ENCODE measurements at regions not wholly inside any gene's neighbourhood (a gene's known extent, or its start where the extent isn't known, plus 50 kb on each side); places are given as distances from the start of the nearest gene placed in this dataset.

GRCh38 chr4:111798840-111799239, 346.4 kb upstream of the FAM241A start:
- peaks cover 0 to 3% (median 0%) of the 10 kb centered on the region in 5 donors for H3K9me3 Mint-ChIP-seq
- no peaks in the 10 kb centered on the region for H3K36me3 Mint-ChIP-seq
- H3K4me3 ChIP-seq (ENCODE audit: low read length): no peak overlapping the region
- DNase-seq: no peak
- no peaks in the 10 kb centered on the region for H3K36me3 ChIP-seq (ENCODE audit: insufficient read depth, low read length)
- no peaks in the 10 kb centered on the region for H3K4me1 ChIP-seq (ENCODE audit: insufficient read depth, low read length)
- H3K27ac ChIP-seq (ENCODE audit: low read depth, low read length): no peak overlapping the region
- no peaks in the 10 kb centered on the region for H3K9me3 ChIP-seq (ENCODE audit: low read length)
- no peak overlapping the region for H3K27ac Mint-ChIP-seq
- POLR2A ChIA-PET: no interaction called here
- H3K4me3 Mint-ChIP-seq: no peak overlapping the region
- CTCF ChIA-PET: no interaction called here
- H3K4me1 Mint-ChIP-seq: no peaks in the 10 kb centered on the region
- no peaks in the 10 kb centered on the region for H3K27me3 ChIP-seq (ENCODE audit: insufficient read depth, low read length, poor library complexity, severe bottlenecking)
- no peaks in the 10 kb centered on the region for H3K27me3 Mint-ChIP-seq

DNA sequence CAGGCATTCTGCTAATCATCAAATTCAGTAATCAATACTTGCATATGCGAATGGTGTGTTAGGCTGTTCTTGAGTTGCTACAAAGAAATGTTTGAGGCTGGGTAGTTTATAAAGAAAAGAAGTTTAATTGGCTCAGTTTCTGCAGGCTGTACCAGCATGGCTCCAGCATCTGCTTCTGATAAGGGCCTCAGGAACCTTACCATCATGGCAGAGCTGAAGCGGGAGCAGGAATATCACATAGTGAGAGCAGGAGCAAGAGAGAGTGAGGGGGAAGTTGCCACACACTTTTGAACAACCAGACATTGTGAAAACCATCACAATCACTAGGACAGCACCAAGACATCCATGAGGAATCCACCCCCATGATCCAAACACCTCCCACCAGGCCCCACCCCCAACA, 344.7 kb upstream of the FAM241A start:
- ChIA-PET POLR2A (no interaction called here), CTCF (no interaction called here)
- Mint-ChIP-seq H3K4me3 (no peak overlapping the region), H3K9me3 (peaks cover 0 to 3% (median 2%) of the 10 kb centered on the region in 5 donors), H3K4me1 (no peaks in the 10 kb centered on the region), H3K27ac (no peak overlapping the region), H3K27me3 (no peaks in the 10 kb centered on the region), H3K36me3 (no peaks in the 10 kb centered on the region)
- H3K4me1 ChIP-seq (ENCODE audit: insufficient read depth, low read length): no peaks in the 10 kb centered on the region
- no peak overlapping the region for H3K4me3 ChIP-seq (ENCODE audit: low read length)
- no peak overlapping the region for H3K27ac ChIP-seq (ENCODE audit: low read depth, low read length)
- no peaks in the 10 kb centered on the region for H3K9me3 ChIP-seq (ENCODE audit: low read length)
- no peak for DNase-seq
- H3K36me3 ChIP-seq (ENCODE audit: insufficient read depth, low read length): no peaks in the 10 kb centered on the region
- no peaks in the 10 kb centered on the region for H3K27me3 ChIP-seq (ENCODE audit: insufficient read depth, low read length, poor library complexity, severe bottlenecking)

- no peaks in the 10 kb centered on the region for H3K4me1 Mint-ChIP-seq
- POLR2A ChIA-PET: no interaction called here
- H3K9me3 Mint-ChIP-seq: peaks cover 0 to 3% (median 2%) of the 10 kb centered on the region in 5 donors
- no peak overlapping the region for H3K4me3 Mint-ChIP-seq
- Histone ChIP-seq H3K9me3 (ENCODE audit: low read length) (no peaks in the 10 kb centered on the region), H3K4me3 (ENCODE audit: low read length) (no peak overlapping the region), H3K27me3 (ENCODE audit: insufficient read depth, low read length, poor library complexity, severe bottlenecking) (no peaks in the 10 kb centered on the region), H3K27ac (ENCODE audit: low read depth, low read length) (no peak overlapping the region), H3K4me1 (ENCODE audit: insufficient read depth, low read length) (no peaks in the 10 kb centered on the region), H3K36me3 (ENCODE audit: insufficient read depth, low read length) (no peaks in the 10 kb centered on the region)
- H3K27ac Mint-ChIP-seq: no peak overlapping the region
- no peak for DNase-seq
- no peaks in the 10 kb centered on the region for H3K36me3 Mint-ChIP-seq
- CTCF ChIA-PET: no interaction called here
- H3K27me3 Mint-ChIP-seq: no peaks in the 10 kb centered on the region
Observed at GRCh38 chr4:111802191-111802590, 343.1 kb upstream of the FAM241A start.

GRCh38 chr4:111806331-111806730, 338.9 kb upstream of the FAM241A start:
- Mint-ChIP-seq H3K9me3 (peaks cover 2 to 14% (median 4%) of the 10 kb centered on the region in 5 donors), H3K27ac (no peak overlapping the region), H3K4me1 (no peaks in the 10 kb centered on the region), H3K36me3 (no peaks in the 10 kb centered on the region), H3K4me3 (no peak overlapping the region), H3K27me3 (no peaks in the 10 kb centered on the region)
- CTCF ChIA-PET: no interaction called here
- Histone ChIP-seq H3K9me3 (ENCODE audit: low read length) (no peaks in the 10 kb centered on the region), H3K4me1 (ENCODE audit: insufficient read depth, low read length) (no peaks in the 10 kb centered on the region), H3K27me3 (ENCODE audit: insufficient read depth, low read length, poor library complexity, severe bottlenecking) (no peaks in the 10 kb centered on the region), H3K4me3 (ENCODE audit: low read length) (no peak overlapping the region), H3K27ac (ENCODE audit: low read depth, low read length) (no peak overlapping the region), H3K36me3 (ENCODE audit: insufficient read depth, low read length) (no peaks in the 10 kb centered on the region)
- POLR2A ChIA-PET: no interaction called here
- DNase-seq: no peak

DNA sequence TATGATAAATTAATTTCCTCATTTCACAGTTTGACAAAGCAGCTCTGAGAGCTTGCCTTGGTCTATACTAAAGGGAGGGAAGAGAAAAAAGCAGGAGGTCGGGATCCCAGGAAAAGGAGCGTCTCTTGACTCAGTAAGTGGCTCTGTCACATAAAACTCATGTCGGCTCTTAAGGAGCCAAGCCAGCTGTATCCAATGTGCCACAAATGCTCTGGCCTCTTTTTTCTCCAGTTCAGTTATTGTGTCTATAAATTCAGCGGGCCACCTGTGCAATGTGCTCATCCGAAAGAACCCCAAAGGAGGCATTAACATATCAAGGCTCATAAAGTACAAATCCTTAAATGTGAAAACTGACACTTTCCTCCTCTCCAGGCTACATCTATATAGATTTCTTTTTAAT, 337.7 kb upstream of the FAM241A start:
- POLR2A ChIA-PET: no interaction called here
- Histone ChIP-seq H3K9me3 (ENCODE audit: low read length) (no peaks in the 10 kb centered on the region), H3K36me3 (ENCODE audit: insufficient read depth, low read length) (no peaks in the 10 kb centered on the region), H3K4me1 (ENCODE audit: insufficient read depth, low read length) (no peaks in the 10 kb centered on the region), H3K4me3 (ENCODE audit: low read length) (no peak overlapping the region), H3K27ac (ENCODE audit: low read depth, low read length) (no peak overlapping the region), H3K27me3 (ENCODE audit: insufficient read depth, low read length, poor library complexity, severe bottlenecking) (no peaks in the 10 kb centered on the region)
- Mint-ChIP-seq H3K27ac (no peak overlapping the region), H3K4me3 (no peak overlapping the region), H3K4me1 (no peaks in the 10 kb centered on the region), H3K36me3 (no peaks in the 10 kb centered on the region), H3K9me3 (peaks cover 2 to 14% (median 4%) of the 10 kb centered on the region in 5 donors), H3K27me3 (no peaks in the 10 kb centered on the region)
- DNase-seq: no peak
- CTCF ChIA-PET: no interaction called here

- Histone ChIP-seq H3K27ac (ENCODE audit: low read depth, low read length) (no peak overlapping the region), H3K27me3 (ENCODE audit: insufficient read depth, low read length, poor library complexity, severe bottlenecking) (no peaks in the 10 kb centered on the region), H3K4me1 (ENCODE audit: insufficient read depth, low read length) (no peaks in the 10 kb centered on the region), H3K4me3 (ENCODE audit: low read length) (no peak overlapping the region), H3K9me3 (ENCODE audit: low read length) (no peaks in the 10 kb centered on the region), H3K36me3 (ENCODE audit: insufficient read depth, low read length) (no peaks in the 10 kb centered on the region)
- Mint-ChIP-seq H3K4me1 (no peaks in the 10 kb centered on the region), H3K9me3 (peaks cover 2 to 14% (median 4%) of the 10 kb centered on the region in 5 donors), H3K27ac (no peak overlapping the region), H3K36me3 (no peaks in the 10 kb centered on the region), H3K4me3 (no peak overlapping the region), H3K27me3 (no peaks in the 10 kb centered on the region)
- ChIA-PET POLR2A (no interaction called here), CTCF (no interaction called here)
- DNase-seq: no peak
Observed at GRCh38 chr4:111808174-111808573, 337.1 kb upstream of the FAM241A start.

DNA sequence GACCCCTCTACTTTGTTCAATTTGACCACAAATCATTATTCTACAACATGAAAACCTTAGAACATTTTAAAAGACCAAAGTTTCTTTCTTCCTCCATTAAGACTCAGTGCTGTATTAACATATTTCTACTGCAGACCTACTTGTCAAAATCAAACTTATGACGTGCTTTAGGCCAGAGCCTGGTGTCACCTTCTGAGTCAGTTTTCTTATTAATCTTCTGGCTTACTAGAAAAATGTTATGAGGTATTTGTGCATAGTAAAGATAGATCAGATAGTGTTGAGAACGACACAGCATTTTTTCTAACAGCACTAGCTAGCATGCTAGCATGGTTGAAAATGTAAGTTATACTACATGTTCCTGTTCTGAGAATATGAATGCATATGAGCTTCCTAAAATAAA, 333.6 kb upstream of the FAM241A start:
- Histone ChIP-seq H3K4me3 (ENCODE audit: low read length) (no peak overlapping the region), H3K4me1 (ENCODE audit: insufficient read depth, low read length) (no peaks in the 10 kb centered on the region), H3K27me3 (ENCODE audit: insufficient read depth, low read length, poor library complexity, severe bottlenecking) (no peaks in the 10 kb centered on the region), H3K27ac (ENCODE audit: low read depth, low read length) (no peak overlapping the region), H3K9me3 (ENCODE audit: low read length) (no peaks in the 10 kb centered on the region), H3K36me3 (ENCODE audit: insufficient read depth, low read length) (no peaks in the 10 kb centered on the region)
- ChIA-PET CTCF (no interaction called here), POLR2A (no interaction called here)
- H3K4me3 Mint-ChIP-seq: no peak overlapping the region
- no peak overlapping the region for H3K27ac Mint-ChIP-seq
- H3K4me1 Mint-ChIP-seq: no peaks in the 10 kb centered on the region
- H3K9me3 Mint-ChIP-seq: peaks cover 2 to 11% (median 4%) of the 10 kb centered on the region in 5 donors
- no peak for DNase-seq
- H3K36me3 Mint-ChIP-seq: no peaks in the 10 kb centered on the region
- peaks cover 0 to under 1% of the 10 kb centered on the region in 2 donors for H3K27me3 Mint-ChIP-seq

- Mint-ChIP-seq H3K27ac (no peak overlapping the region), H3K27me3 (peaks cover 0 to 1% of the 10 kb centered on the region in 2 donors), H3K9me3 (peaks cover 2 to 14% (median 4%) of the 10 kb centered on the region in 5 donors), H3K4me1 (no peaks in the 10 kb centered on the region), H3K4me3 (no peak overlapping the region), H3K36me3 (no peaks in the 10 kb centered on the region)
- POLR2A ChIA-PET: no interaction called here
- no peak for DNase-seq
- Histone ChIP-seq H3K4me3 (ENCODE audit: low read length) (no peak overlapping the region), H3K4me1 (ENCODE audit: insufficient read depth, low read length) (no peaks in the 10 kb centered on the region), H3K27me3 (ENCODE audit: insufficient read depth, low read length, poor library complexity, severe bottlenecking) (no peaks in the 10 kb centered on the region), H3K27ac (ENCODE audit: low read depth, low read length) (no peak overlapping the region), H3K36me3 (ENCODE audit: insufficient read depth, low read length) (no peaks in the 10 kb centered on the region), H3K9me3 (ENCODE audit: low read length) (no peaks in the 10 kb centered on the region)
- CTCF ChIA-PET: no interaction called here
Observed at GRCh38 chr4:111812114-111812513, 333.1 kb upstream of the FAM241A start.

GRCh38 chr4:111812760-111813159, 332.5 kb upstream of the FAM241A start:
- no peak overlapping the region for H3K27ac Mint-ChIP-seq
- no peak overlapping the region for H3K27ac ChIP-seq (ENCODE audit: low read depth, low read length)

More at GRCh38 chr4:111812760-111813159, 332.5 kb upstream of the FAM241A start:
- CTCF ChIA-PET: no interaction called here
- H3K36me3 ChIP-seq (ENCODE audit: insufficient read depth, low read length): no peaks in the 10 kb centered on the region
- no peak overlapping the region for H3K4me3 ChIP-seq (ENCODE audit: low read length)
- H3K27me3 Mint-ChIP-seq: peaks cover 0 to 1% of the 10 kb centered on the region in 2 donors
- no peaks in the 10 kb centered on the region for H3K27me3 ChIP-seq (ENCODE audit: insufficient read depth, low read length, poor library complexity, severe bottlenecking)
- H3K9me3 Mint-ChIP-seq: peaks cover 2 to 12% (median 4%) of the 10 kb centered on the region in 5 donors
- no peak for DNase-seq
- no peaks in the 10 kb centered on the region for H3K36me3 Mint-ChIP-seq
- no peaks in the 10 kb centered on the region for H3K9me3 ChIP-seq (ENCODE audit: low read length)
- no peak overlapping the region for H3K4me3 Mint-ChIP-seq
- POLR2A ChIA-PET: no interaction called here
- H3K4me1 ChIP-seq (ENCODE audit: insufficient read depth, low read length): no peaks in the 10 kb centered on the region
- no peaks in the 10 kb centered on the region for H3K4me1 Mint-ChIP-seq
